HG02970 (cell line): ENCODE measurements at regions not wholly inside any gene's neighbourhood (a gene's known extent, or its start where the extent isn't known, plus 50 kb on each side); places are given as distances from the start of the nearest gene placed in this dataset.
A peak's percentile ranks its signal among the peaks of the same experiment; 100 is the strongest.

Source experiments
- ATAC-seq: cut with Tn5 transposase; IDR thresholded peaks from one replicate; pipeline ENCODE4 v1.9.1; 2021; ENCODE audit warnings: mild to moderate bottlenecking, moderate library complexity, moderate number of reproducible peaks; ENCODE audit not compliant: unreplicated experiment, low FRiP score

DNA sequence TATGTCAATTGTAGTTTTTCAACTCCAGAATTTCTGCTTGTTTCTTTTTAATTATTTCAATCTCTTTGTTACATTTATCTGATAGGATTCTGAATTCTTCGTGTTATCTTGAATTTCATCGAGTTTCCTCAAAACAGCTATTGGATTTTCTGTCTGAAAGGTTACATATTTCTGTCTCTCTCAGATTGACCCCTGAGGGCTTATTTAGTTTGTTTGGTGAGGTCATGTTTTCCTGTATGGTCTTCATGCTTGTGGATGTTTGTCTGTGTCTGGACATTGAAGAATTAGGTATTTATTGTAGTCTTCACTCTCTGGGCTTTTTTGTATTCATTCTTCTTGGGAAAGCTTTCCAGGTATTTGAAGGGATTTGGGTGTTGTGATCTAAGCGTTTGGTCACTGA is 85.6 kb downstream of the SNAPC1 start:
- no peak for ATAC-seq

DNA sequence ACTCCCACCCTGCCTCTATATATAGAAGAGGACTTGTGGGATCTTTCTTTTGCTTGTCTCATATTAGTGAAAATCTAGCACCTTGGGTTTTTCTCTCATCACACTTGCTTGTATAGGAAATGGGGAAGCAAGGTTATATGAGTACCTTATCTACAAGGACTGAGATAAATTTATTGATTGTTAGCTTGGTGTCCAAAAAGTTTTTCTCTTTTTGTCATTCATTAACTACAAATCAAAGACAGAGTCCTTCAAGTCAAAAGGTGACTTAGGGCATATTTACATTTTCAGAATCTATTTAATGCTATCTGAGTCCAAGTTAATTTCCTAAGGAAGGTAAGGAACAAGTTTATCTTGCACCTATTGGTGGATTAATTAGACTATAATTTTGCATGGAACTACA is 92.7 kb downstream of the SNAPC1 start:
- ATAC-seq, result no peak

DNA sequence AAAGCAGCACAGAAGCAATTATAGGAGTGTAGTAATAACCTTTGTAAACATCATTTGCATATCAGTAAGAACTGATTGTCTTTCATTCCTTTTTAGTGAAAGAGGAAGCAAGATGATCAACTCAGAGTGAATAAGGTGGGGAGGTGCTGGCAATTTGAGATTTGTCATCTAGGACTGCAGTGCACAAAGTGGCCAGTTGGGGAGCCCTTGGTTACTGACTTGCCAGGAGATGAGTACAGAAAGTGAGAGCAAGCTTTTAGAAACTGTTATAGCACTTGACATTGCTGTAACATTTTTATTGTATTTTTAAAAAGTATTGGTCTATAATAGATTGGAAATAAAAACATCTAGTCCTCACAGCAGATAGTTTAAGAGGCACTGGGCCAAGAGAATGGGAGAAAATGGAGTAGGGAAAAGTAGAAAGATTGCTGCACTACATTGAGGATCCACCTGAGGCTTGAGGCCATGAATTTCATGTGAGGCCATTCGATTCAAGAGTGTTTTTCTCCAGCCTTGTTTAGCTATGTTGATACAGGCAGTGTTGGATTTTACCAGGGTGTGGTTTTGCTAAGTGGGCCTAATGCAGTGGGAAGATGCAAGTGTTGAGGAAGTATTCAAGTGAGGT is 98.2 kb downstream of the SNAPC1 start:
- ATAC-seq, result peak; percentile 85

DNA sequence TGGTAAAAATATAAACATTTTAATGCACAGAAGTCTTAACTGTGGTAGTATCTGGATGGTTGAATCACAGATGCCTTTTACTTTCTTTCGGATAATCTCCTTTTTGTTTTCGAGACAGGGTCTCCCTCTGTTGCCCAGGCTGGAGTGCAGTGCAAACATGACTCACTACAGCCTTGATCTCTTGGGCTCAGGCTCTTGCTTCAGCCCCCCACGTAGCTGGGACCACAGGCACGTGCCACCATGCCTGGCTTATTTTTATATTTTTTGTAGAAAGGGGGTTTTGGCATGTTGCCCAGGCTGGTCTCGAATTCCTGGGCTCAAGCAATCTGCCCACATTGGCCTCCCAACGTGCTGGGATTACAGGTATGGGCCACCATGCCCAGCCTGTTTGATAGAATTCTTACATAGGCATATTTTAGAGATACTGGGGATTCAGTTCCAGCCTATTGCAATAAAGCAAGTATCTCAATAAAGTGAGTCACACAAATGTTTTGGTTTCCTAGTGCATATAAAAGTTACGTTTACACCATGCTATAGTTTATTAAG is 99.2 kb downstream of the SNAPC1 start:
- ATAC-seq, result no peak

DNA sequence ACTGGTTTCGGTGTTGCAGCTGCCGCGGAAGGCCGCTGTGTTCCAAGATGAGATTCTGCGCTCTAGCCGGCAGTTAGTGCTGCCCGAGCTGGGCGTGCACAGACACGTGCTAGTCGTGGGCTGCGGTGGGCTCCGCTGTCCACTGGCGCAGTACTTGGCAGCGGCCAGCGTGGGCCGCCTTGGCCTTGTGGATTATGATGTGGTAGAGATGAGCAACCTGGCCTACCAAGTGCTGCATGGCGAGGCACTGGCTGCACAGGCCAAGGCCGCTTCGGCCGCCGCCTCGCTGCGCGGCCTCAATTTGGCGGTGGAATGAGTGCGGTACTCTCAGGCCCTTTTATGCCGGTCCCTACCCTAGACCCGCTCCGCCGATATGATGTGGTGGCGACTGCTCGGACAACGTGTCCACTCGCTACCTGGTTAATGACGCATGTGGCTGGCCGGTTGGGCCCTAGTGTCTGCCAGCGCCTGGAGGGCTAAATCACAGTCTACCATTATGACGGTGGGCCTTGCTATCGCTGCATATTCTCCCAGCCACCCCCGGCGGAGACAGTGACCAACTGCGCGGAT is 102.2 kb downstream of the SNAPC1 start:
- ATAC-seq, result no peak

- peak; percentile 88 for ATAC-seq
These were observed 105.0 kb downstream of the SNAPC1 start for GRCh38 chr14:61866932-61867920.

DNA sequence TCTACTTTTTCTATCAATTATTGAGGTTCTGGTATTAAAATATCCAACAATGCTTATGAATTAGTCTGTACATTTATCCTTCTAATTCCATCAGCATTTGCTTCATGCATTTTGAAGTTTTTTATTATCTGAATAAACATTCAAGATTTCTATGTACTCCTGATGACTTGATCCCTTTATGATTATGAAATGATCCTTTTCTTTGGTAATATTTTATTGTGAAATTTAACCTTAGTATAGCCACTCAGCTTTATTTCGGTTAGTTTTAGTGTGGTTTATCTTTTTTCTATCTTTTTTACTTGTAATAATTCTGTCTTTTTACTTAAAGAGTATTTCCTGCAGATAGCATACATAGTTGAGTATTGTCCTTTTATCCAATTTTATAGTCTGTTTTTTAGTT is 106.6 kb downstream of the SNAPC1 start:
- ATAC-seq, result no peak

DNA sequence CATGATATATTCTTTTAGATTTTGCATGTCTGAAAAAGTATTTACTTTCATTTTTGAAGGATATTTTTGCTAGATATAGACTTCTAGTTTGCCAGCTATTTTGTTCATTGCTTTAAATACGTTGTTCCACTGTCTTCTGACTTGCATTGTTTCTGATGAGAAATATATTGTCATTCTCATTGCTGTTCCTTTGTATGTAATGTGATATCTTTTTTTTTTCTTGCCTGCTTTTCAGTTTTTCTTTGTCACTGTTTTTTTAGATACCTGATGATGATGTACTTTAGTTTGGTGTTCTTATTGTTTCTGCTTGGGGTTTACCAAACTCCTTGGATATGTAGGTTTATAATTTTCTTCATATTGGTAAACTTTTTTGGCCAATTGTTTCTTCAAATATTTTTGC is 107.9 kb downstream of the SNAPC1 start:
- no peak for ATAC-seq

DNA sequence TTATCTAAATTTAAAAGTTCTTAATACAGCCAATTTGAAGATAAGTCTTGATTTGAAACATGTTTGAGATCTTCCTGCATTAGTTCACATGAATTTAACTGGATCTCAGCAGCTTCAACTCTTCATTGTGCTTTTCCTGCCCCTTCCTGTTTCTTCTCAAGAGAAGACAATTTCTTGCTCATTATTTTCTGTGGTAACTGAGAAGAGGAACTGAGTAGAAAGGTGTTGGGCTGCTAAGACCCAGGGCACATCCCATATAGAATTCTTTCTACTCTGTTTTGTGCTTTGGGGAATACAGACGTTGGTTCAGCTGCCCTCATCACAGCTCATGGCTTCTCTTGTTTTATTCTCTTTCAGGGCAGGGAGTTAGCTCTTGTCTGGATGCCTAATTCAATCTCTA is 110.2 kb downstream of the SNAPC1 start:
- peak; percentile 69 for ATAC-seq

GRCh38 chr14:61875483-61875882 is 113.3 kb downstream of the SNAPC1 start:
- no peak for ATAC-seq

DNA sequence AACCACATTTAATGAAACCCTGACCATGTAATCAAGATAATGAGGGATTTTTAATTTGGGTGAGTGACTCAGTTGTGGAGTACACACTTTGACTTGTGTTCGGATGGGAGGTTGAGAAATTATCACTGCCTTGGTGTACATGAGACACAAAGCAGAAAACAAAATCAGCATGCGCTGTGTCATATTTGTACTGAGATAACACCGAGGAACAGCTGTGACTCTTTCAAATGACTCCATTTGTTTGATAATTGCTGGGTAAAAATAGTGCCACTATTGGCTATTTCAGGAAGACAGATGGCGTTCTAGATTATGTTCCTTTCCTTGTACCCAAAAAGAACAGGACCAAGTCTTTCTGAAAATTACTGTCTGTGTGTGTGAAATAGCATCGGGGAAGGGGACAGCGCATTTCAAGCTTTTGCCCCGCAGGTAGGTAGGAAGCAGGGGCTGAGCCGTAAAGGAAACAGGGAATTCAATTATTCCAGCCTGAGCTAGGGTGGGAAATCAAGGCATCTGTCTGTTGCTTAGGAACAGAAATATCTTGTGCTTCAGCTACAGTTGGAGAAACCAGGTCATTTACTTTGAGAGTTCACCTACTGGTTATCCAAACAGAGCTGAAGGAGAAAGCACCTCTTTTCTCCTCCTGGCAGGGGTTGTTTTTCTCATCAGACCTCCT is 114.3 kb downstream of the SNAPC1 start:
- ATAC-seq, result no peak

GRCh38 chr14:61877035-61877390 is 114.8 kb downstream of the SNAPC1 start:
- no peak for ATAC-seq

DNA sequence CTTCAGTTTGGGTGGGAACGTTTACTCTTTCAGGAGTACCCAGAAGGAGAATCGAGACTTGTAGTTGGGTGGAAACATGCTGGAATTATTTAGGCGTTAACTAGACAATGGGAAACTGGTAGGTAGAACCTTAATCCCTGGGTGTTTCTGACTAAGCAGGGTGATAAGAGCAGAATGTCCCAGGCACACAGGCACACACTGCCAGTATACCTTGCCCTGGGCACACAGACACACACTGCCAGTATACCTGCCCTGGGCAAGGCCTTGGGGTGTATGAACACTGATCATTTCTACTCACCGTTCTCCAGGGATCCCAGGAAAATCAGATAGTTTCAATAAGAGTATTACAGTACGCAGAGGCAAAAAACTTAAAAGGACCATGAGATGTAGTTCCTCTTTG is 115.5 kb downstream of the SNAPC1 start:
- no peak for ATAC-seq

DNA sequence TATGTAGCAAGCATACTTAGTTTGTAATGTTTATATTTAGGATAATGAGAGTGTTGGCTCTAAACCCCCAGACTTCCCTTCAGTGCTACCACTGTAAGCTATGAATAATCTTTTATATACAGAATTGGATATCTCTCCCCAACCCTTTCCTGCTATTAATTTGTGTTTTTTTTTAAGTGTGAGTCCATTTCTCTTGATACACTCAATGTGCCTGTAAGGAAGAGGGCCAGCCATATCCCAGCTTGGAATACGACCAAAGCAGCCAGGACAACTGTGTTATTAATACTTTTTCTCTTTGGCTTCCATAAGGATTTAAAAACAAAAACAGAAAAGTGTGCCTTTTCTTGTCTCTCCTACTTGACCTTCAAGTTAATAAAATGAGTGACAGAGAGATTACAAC is 116.7 kb downstream of the SNAPC1 start:
- ATAC-seq, result no peak

DNA sequence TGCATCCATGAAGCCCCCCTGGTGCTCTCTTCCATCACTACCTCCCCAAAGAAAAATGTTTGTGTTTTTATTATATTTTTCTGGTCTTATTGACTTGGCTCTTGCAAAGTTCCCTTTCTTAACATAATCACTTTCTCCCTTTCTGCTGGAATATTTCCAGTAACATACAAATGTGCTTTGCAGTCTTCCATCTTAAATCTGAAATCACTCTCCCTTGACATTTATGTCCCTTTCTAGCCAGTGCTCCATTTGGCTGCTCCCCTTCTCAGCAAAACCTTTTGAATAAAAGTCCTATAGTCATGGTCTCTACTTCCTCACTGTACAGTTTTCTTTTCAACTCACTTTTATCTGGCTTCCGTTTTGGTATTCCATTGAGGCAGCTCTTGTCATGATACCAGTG is 118.8 kb downstream of the SNAPC1 start:
- ATAC-seq, result no peak

DNA sequence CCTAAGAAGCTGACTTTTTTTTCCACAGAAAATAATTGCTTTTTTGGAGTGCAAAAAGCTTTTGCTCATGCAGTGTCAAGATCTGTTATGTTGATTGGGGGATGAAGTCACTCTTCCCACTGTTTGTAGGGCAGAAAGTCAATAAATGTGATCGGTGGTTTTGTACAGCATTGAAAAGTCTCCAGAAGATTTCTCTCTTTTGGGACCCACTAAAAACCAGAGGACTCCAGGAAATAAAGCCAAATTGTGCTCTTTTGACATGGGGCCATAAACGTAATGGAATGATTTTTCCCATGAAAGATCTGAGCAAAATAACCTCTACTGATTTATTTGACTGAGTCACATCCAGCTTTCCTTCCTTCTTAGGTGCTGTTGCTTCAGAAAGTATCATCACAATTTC is 122.5 kb downstream of the SNAPC1 start:
- ATAC-seq, result no peak

DNA sequence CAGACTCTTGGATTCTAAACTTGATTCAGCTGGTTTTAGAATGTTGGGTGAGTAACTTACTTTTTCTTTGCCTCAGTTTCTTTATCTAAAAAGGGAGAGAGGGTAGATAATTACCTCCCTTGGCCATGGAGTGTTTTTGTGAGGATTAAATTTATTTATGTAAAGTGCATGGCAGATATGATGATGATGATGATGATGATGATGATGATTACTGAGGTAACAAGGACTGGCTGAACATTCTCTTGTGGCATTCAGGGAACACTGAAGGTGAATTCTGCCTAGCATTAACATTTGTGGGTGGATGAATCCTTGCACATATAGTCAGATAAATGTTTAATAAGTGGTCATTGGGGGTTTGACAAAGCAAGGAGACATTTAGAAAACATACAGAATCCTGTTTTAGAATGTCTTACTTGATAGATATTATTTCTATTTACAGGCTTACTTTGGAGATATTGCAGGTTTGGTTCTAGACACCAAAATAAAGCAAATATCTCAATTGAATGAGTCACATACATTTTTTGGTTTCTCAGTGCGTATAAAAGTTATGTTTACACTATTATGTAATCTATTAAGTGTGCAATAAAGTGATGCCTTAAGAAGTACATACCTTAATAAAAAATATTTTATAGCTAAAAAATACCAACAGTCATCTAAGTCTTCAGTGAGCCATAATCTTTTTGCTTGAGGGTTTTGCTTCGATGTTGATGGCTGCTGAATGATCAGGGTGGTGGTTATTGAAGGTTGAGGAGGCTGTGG is 123.2 kb downstream of the SNAPC1 start:
- no peak for ATAC-seq

DNA sequence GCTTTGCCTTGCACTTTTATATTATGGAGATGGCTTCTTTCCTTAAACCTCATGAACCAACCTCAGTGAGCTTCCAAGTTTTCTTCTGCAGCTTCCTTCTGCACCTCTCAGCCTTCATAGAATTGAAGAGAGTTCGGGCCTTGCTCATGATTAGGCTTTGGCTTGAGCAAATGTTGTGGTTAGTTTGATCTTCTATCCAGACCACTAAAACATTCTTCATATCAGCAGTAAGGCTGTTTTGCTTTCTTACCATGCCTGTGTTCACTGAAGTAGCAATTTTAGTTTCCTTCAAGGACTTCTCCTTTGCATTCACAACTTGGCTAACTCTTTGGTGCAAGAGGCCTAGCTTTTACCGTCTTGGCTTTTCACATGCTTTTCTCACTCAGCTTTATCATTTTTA is 125.4 kb downstream of the SNAPC1 start:
- ATAC-seq, result no peak

DNA sequence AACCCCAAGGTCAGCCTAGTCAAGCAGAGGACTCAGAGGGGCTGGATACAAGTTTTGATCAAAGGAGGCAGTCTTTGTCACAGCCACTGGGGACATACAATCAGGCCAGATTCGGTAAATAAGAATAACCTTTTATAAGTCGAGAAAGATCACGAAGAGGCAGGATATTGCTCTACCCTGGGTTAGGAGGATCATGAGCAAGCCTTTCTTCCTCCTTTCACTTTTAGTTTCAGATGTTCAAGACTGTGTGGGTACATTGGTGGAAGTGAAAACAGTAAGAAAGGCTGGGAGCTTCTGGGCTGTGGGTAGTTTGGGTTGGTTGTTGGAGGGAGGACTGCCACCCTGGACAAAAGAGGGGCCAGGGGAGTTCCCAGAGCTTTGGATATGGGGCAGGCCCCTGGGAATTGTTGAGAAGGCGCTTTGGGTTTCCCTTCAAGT is 127.7 kb downstream of the SNAPC1 start:
- peak; percentile 95 for ATAC-seq

DNA sequence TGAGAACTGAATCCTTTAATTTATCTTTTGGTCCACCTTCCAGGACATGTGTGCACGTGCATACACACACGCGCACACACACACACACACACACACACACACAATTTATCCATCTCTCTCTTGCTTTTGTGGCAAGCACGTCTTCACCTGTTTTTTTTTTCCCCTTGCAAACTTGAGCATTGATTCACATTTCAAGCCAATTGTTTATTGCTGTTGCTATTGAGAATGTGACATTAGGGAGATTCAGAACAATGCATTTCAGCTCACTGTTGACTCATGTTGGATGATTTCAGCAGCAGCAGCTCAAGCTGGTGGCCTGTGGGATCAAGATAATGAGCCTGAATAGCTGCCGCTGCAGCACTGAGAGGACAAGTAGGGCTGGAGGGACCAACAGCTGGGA is 128.9 kb downstream of the SNAPC1 start:
- no peak for ATAC-seq
